ENCODE measurements at regions not wholly inside any gene's neighbourhood (a gene's known extent, or its start where the extent isn't known, plus 50 kb on each side); places are given as distances from the start of the nearest gene placed in this dataset.
"Not testable (repeated sequence)": the region's sequence is repeated elsewhere in the genome, so short reads cannot be mapped to it uniquely, and the experiment has no call there.

DNA sequence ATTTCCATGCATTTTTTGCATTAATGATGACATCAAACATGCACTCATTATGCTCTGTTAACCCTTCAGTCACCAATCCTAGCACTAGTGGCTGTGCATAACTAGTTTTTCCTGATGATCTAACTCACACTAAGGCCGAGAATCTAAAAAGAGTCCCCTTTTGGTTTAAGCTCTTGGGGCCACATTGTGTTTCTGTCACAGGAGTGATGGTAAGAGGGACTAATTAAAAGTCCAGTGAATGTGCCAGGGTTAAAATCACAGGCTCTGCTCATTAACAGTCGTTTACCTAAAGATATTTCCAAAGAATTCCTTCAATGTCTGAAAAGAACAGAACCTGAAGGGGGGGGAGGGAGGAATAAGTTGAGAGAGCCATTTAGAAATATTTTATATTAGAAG, 359.0 kb upstream of the ANKRD30A start:
- Mint-ChIP-seq H3K4me1 (no peaks in the 10 kb centered on the region), H3K9me3 (no peaks in the 10 kb centered on the region), H3K36me3 (no peaks in the 10 kb centered on the region)

DNA sequence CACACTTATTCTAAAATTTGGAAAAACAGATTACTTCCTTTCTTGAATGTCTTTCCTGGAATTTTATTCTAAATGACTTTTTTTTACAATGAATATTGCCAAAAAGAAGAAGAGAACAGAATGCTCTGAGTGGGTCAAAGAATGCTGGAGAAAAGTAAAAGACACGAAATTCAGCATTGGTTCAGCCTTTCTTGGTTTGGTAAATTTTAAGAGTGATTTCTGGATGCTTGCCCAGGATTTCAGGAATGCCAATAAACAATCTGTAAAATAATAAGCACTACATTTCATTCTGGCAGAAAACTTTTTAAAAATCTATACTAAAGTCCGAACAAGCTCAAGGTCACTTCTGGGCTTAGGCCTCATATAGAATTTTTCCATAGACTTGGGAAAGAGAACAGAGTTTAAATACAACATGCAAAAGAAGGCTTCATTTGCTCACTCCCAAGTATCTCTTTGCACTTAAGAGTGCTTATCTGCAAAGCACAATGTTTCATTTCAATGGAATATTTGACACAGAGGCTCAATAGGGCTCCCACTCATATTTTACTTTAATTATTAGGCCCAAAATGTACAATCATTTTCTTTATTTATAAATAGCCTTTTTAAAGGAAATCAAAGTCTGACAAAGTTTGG, 359.5 kb upstream of the ANKRD30A start:
- no peaks in the 10 kb centered on the region for H3K36me3 Mint-ChIP-seq
- no peaks in the 10 kb centered on the region for H3K9me3 Mint-ChIP-seq
- no peak overlapping the region for H3K27ac Mint-ChIP-seq
- H3K27me3 Mint-ChIP-seq, result no peaks in the 10 kb centered on the region
- ATAC-seq (ENCODE audit: low read depth) (no peak), DNase-seq (ENCODE audit: low spot score in 2 of 2) (no peak)
- H3K4me1 Mint-ChIP-seq, result no peaks in the 10 kb centered on the region
- H3K4me3 Mint-ChIP-seq, result no peak overlapping the region

More for the DNA sequence above, 359.0 kb upstream of the ANKRD30A start:
- DNase-seq (ENCODE audit: low spot score in 2 of 2) (no peak), ATAC-seq (ENCODE audit: low read depth) (no peak)
- no peaks in the 10 kb centered on the region for H3K27me3 Mint-ChIP-seq
- no peak overlapping the region for H3K4me3 Mint-ChIP-seq
- no peak overlapping the region for H3K27ac Mint-ChIP-seq

DNA sequence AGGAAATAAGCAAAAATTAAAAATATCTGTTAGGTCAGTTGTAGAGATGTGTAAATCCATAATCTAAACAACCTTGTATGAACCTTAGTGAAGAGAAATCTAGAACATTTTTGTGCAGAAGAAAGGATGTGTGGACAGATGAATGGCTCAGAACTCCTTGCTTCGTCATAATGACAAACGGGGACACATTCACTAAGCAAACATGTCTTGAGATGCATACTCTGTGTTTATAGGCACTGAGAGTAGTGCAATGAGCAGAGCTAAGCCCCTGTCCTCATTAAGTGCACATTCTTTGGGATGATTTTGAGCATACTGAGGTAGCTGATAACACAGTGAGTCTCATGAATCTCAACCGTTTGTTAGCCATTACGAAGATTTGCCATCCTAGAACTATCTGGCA, 360.6 kb upstream of the ANKRD30A start:
- no peak overlapping the region for H3K27ac Mint-ChIP-seq
- no peak overlapping the region for H3K4me3 Mint-ChIP-seq
- no peaks in the 10 kb centered on the region for H3K9me3 Mint-ChIP-seq
- H3K4me1 Mint-ChIP-seq, result no peaks in the 10 kb centered on the region
- H3K27me3 Mint-ChIP-seq, result no peaks in the 10 kb centered on the region
- DNase-seq (ENCODE audit: low spot score in 2 of 2) (no peak), ATAC-seq (ENCODE audit: low read depth) (no peak)
- H3K36me3 Mint-ChIP-seq, result no peaks in the 10 kb centered on the region

DNA sequence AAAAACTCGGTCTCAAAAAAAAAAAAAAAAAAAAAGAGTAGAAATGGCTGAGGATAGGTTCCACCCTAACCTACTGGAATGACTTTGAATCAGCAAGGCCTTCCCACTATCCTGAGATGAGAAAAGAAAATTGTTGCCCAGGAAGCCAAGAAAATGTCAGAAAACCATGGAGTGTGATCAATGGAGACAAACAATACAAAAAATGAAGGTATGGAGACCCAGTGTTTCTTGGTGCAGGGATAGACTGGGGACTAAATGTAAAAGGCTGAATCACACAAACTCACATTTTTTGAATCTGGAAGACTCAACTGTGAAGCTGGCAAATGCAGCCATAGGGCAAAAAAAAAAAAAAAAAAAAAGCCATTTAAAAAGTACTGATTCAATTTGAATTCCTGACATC, 364.3 kb upstream of the ANKRD30A start:
- Mint-ChIP-seq H3K36me3 (no peaks in the 10 kb centered on the region), H3K4me3 (no peak overlapping the region), H3K4me1 (no peaks in the 10 kb centered on the region)

DNA sequence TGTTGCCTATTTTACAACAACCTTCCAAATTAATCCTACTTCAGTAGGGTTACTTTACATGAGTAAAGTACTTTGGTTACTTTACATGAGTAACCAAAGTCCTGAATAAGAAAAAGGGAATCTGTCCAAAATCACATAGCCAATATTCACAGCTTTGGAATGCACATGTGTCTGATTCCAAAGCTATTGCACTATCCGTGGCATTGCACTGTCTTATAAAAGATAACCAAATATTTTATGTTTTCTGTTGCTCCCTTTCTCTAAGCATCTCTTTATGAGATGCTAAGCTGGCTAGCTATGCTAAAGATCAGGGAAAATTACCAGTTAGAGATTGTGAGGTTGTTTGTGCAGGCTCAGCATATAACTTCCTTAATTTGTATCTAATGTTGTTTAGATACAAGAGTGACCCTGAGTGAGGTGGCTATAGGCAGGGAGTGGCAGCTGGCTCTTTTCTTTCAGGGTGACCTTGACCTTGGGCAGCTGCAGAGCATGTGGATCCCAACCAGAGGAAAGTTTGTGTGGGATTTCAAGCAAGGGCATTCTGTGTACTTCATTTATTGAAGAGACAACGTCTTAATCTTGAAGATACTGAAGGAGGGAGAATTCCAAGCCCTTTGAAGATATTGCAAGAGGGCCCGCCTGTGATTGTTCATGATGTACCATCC, 366.1 kb upstream of the ANKRD30A start:
- Mint-ChIP-seq H3K27ac (no peak overlapping the region), H3K27me3 (no peaks in the 10 kb centered on the region), H3K4me3 (no peak overlapping the region), H3K9me3 (no peaks in the 10 kb centered on the region), H3K36me3 (no peaks in the 10 kb centered on the region), H3K4me1 (no peaks in the 10 kb centered on the region)
- ATAC-seq (ENCODE audit: low read depth) (no peak), DNase-seq (ENCODE audit: low spot score in 2 of 2) (no peak)

More for the DNA sequence above, 364.3 kb upstream of the ANKRD30A start:
- Mint-ChIP-seq H3K9me3 (no peaks in the 10 kb centered on the region), H3K27me3 (no peaks in the 10 kb centered on the region), H3K27ac (no peak overlapping the region)
- no peak for ATAC-seq (ENCODE audit: low read depth)
- no peak for DNase-seq (ENCODE audit: low spot score in 2 of 2)

DNA sequence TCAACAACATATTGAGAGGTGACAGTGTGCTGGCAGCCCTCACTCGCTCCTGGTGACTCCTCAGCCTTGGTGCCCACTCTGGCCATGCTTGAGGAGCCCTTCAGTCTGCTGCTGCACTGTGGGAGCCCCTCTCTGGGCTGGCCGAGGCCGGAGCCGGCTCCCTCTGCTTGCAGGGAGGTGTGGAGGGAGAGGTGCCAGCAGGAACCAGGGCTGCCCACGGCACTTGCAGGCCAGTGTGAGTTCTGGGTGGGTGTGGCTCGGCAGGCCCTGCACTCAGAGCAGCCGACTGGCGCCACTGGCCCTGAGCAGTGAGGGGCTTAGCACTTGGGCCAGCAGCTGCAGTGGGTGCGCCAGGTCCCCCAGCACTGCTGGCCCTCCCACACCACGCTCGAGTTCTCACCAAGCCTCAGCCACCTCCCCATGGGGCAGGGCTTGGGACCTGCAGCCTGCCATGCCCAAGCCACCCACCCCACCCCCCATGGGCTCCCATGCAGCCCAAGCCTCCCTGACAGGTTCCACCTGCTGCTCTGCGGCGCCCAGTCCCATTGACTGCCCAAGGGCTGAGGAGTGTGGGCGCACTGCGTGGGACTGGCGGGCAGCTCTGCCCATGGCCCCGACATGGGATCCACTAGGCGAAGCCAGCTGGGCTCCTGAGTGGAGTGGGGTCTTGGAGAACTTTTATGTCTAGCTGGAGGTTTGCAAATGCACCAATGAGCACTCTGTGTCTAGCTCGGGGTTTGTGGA, 377.1 kb upstream of the ANKRD30A start:
- Mint-ChIP-seq H3K27ac (no peak overlapping the region), H3K9me3 (no peaks in the 10 kb centered on the region), H3K27me3 (no peaks in the 10 kb centered on the region), H3K36me3 (no peaks in the 10 kb centered on the region), H3K4me1 (no peaks in the 10 kb centered on the region), H3K4me3 (no peak overlapping the region)
- ATAC-seq (ENCODE audit: low read depth) (no peak), DNase-seq (ENCODE audit: low spot score in 2 of 2) (no peak)

DNA sequence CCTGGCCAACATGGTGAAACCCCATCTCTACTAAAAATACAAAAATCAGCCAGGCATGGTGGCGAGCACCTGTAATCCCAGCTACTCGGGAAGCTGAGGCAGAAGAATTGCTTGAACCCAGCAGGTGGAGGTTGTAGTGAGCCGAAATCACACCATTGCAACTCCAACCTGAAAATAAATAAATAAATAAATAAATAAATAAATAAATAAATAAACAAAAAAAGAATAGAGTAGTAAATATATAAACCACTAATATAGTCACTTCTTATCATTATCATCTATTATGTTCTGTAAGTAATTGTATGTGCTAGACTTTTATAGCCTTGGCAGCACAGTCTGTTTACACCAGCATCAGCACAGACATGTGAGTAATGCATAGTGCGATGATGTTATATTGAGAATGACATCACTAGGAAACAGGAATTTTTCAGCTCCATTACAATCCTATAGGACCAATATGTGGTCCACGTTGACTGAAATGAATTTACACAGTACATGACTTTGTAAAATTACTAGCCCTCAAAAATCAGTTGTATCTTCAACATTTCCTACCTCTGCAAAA, 385.4 kb upstream of the ANKRD30A start:
- H3K36me3 Mint-ChIP-seq, result no peaks in the 10 kb centered on the region
- no peaks in the 10 kb centered on the region for H3K9me3 Mint-ChIP-seq
- no peaks in the 10 kb centered on the region for H3K27me3 Mint-ChIP-seq
- H3K27ac Mint-ChIP-seq, result no peak overlapping the region
- H3K4me3 Mint-ChIP-seq, result no peak overlapping the region
- no peaks in the 10 kb centered on the region for H3K4me1 Mint-ChIP-seq
- ATAC-seq (ENCODE audit: low read depth) (no peak), DNase-seq (ENCODE audit: low spot score in 2 of 2) (no peak)

DNA sequence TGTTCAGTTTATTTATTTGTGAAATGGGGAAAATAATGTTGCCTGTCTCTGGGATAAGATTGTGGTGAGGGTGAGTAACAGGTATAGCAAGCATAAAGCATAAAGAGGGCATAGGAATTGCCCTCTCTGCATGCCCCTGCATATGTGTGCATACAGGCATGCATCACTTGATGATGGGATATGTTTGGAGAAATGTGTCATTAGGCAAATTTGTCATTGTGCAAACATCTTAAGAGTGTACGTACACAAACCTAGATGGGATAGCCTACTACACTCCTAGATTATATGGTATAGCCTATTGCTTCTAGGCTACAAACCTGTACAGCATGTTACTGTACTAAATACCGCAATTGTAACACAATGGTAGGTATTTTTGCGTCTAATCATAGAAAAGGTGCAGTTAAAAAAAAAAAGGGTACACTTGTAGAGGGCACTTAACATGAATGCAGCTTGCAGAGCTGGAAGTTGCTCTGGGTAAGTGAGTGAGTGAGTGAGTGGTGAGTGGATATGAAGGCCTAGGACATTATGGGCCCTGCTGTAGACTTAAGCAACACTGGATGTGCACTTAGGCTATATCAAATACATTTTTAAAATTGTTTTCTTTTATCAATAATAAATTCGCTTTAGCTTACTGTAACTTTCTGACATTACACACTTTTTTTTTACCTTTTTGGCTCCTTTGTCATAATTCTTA, 386.5 kb upstream of the ANKRD30A start:
- no peak overlapping the region for H3K27ac Mint-ChIP-seq
- H3K4me3 Mint-ChIP-seq, result no peak overlapping the region
- H3K4me1 Mint-ChIP-seq, result no peaks in the 10 kb centered on the region
- H3K9me3 Mint-ChIP-seq, result no peaks in the 10 kb centered on the region
- H3K27me3 Mint-ChIP-seq, result no peaks in the 10 kb centered on the region
- no peaks in the 10 kb centered on the region for H3K36me3 Mint-ChIP-seq
- no peak for DNase-seq (ENCODE audit: low spot score in 2 of 2)
- ATAC-seq (ENCODE audit: low read depth), result no peak

DNA sequence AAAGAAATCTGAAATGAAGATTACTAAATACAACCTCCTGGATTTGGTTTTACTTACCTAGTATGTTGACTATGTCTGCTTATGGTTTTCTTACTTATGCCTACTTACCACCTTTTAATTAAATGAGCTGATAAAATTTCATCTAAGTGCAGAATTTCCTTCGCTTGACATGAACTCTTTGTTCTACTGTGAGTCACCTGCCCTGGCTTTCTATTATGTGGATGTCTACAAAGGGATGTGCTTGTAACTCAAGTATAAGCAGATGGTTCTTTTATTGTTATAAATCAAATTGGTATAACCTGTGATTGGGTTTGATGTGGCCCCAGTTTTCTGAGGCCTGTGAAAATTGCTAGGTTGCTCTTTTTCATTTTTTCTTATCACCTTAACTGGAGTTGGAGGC, 389.1 kb upstream of the ANKRD30A start:
- Mint-ChIP-seq H3K27me3 (no peaks in the 10 kb centered on the region), H3K4me3 (no peak overlapping the region), H3K9me3 (no peaks in the 10 kb centered on the region), H3K4me1 (no peaks in the 10 kb centered on the region), H3K36me3 (no peaks in the 10 kb centered on the region), H3K27ac (no peak overlapping the region)
- no peak for ATAC-seq (ENCODE audit: low read depth)
- DNase-seq (ENCODE audit: low spot score in 2 of 2), result no peak

DNA sequence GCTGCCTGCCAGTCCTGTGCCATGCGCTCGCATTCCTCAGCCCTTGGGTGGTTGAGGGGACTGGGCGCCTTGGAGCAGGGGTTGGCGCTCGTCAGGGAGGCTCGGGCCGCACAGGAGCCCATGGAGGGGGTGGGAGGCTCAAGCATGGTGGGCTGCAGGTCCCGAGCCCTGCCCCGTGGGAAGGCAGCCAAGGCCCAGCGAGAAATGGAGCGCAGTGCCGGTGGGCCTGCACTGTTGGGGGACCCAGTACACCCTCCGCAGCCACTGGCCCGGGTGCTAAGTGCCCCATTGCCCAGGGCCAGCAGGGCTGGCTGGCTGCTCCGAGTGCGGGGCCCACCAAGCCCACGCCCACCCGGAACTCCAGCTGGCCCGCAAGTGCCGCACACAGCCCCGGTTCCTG, 390.8 kb upstream of the ANKRD30A start:
- not testable (repeated sequence) for H3K27me3 Mint-ChIP-seq; H3K4me3 Mint-ChIP-seq; H3K36me3 Mint-ChIP-seq; H3K4me1 Mint-ChIP-seq; DNase-seq (ENCODE audit: low spot score in 2 of 2); ATAC-seq (ENCODE audit: low read depth); H3K9me3 Mint-ChIP-seq; H3K27ac Mint-ChIP-seq

DNA sequence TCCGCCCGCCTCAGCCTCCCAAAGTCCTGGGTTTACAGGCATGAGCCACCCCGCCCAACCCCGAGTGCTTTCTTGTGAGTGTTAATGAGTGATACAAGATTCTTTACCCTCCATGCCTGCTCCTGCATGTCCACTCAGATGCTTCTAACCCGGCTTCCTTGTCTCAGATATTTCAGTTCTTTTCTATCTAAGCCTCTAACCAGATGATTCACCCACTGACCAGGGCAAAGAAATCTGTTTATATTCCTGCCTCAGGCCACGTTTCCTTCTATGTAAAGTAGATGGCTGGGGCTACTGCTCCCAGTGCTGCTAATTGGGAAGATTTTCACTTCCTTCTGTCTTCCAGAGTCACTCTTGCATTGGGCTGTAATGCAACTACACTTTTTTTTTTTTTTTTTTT, 395.1 kb upstream of the ANKRD30A start:
- Mint-ChIP-seq H3K27ac (no peak overlapping the region), H3K9me3 (no peaks in the 10 kb centered on the region), H3K4me3 (no peak overlapping the region), H3K27me3 (no peaks in the 10 kb centered on the region), H3K36me3 (no peaks in the 10 kb centered on the region), H3K4me1 (no peaks in the 10 kb centered on the region)
- no peak for DNase-seq (ENCODE audit: low spot score in 2 of 2)
- no peak for ATAC-seq (ENCODE audit: low read depth)

DNA sequence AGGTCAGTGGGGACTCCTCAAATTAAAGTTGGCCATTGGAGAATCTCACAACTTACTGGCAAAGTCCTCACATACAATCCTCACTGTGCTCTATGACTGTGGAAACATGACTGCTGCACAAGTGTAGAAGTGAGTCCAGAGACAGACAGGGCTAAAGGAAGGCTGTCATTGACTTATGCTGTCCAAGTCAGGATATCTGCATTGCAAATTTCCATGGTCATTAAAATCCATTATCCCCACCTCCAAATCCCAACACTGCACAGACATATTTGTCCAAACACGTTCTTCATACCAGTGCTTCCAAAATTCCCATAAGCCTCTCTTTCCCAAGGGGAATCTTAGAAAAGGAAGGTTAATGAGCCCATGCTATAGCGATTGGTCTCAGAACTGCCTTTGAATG, 396.8 kb upstream of the ANKRD30A start:
- no peak for ATAC-seq (ENCODE audit: low read depth)
- no peak overlapping the region for H3K4me3 Mint-ChIP-seq
- no peak overlapping the region for H3K27ac Mint-ChIP-seq
- no peaks in the 10 kb centered on the region for H3K9me3 Mint-ChIP-seq
- H3K27me3 Mint-ChIP-seq, result no peaks in the 10 kb centered on the region
- H3K4me1 Mint-ChIP-seq, result no peaks in the 10 kb centered on the region
- H3K36me3 Mint-ChIP-seq, result no peaks in the 10 kb centered on the region
- no peak for DNase-seq (ENCODE audit: low spot score in 2 of 2)

DNA sequence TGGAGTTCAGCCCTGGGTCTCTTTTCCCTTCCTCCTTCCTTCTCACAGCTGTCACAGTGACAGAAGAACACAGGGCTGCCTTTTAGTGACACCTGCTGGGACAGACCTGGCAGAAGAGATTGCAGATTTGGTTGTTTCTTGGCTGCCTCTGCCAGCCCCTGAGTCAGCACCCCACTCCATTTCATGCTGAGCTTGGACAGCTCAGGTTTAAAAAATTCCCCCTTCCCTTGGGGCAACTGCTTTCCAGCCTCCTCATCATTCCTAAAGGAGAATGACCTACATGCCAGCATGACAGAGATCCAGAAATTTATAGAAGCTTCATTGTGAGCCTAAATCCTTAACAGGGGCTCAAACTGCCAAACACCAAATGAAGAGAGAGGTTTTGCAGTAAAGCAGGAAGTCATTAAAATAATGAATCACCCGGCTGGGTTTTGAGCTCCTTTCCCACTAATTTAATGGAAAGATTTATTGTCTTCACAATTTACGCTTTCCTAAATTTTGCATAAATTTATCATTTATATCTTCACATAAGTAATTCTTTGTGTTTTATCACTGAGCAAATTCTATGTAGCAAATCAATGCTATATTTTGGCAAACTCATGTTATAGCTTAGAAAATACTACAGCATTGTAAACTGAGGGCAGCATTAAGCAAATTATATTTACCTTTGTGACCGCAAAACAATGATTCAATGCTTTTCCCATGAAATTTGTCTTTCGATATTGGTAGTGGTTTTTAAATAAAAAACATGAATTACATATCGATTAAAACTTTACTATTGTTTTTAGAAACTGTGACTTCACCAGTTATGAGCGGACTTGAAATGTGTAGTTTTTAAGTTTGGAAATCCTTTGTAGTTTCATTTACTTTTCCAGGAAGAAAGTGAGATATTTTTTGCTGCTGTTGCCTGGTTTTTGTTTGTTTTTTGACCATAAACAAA, 399.5 kb upstream of the ANKRD30A start:
- no peaks in the 10 kb centered on the region for H3K27me3 Mint-ChIP-seq
- H3K4me1 Mint-ChIP-seq, result no peaks in the 10 kb centered on the region
- ATAC-seq (ENCODE audit: low read depth) (no peak), DNase-seq (ENCODE audit: low spot score in 2 of 2) (peak in 1 of 2 donors; percentile 0)
- H3K27ac Mint-ChIP-seq, result no peak overlapping the region
- no peak overlapping the region for H3K4me3 Mint-ChIP-seq
- no peaks in the 10 kb centered on the region for H3K36me3 Mint-ChIP-seq
- no peaks in the 10 kb centered on the region for H3K9me3 Mint-ChIP-seq

Measured in memory B cell (primary cell).